ENCODE measurements at regions not wholly inside any gene's neighbourhood (a gene's known extent, or its start where the extent isn't known, plus 50 kb on each side); places are given as distances from the start of the nearest gene placed in this dataset.

DNA sequence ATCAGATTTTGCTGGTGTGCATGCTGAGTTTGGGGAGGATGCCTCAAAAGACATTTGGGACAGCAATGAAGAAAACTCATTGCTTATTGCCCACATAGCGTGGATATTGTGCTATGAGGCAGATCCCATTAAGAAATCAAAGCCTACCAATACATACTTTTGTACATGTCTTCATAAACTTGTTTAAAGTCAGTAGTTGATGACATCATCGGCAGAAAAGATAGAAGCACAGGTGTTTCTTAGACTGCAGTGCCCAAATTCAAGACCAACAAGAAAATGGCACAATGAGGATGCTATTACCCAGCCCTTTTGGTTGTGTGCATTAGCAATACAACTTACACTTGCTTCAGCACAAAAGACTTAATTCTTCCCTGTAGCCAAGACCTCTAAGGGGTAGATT lies 428.7 kb upstream of the RARB start:
- H3K4me1 Mint-ChIP-seq = no peaks in the 10 kb centered on the region
- Histone ChIP-seq H3K36me3 (replicated peaks in 1 of 2; ENCODE audit: control insufficient read depth in 1 of 2, insufficient read depth in 2 of 2, low read length in 2 of 2) (no peaks in the 10 kb centered on the region), H4K20me1 (ENCODE audit: insufficient read depth, low read length) (no peaks in the 10 kb centered on the region), H3K4me3 (replicated peaks in 1 of 3; ENCODE audit: low read depth in 2 of 3, low read length in 3 of 3) (no peak overlapping the region), H3K4me2 (replicated peaks; ENCODE audit: extremely low read depth, low read length, poor library complexity, severe bottlenecking) (no peak overlapping the region), H2AFZ (ENCODE audit: insufficient read depth, low read depth, low read length, poor library complexity, severe bottlenecking) (no peak overlapping the region), H3K9me3 (replicated peaks in 1 of 2; ENCODE audit: control insufficient read depth in 1 of 2, insufficient read depth in 1 of 2, low read length in 2 of 2) (no peaks in the 10 kb centered on the region), H3K9ac (ENCODE audit: insufficient read depth, low read length, poor library complexity, severe bottlenecking) (no peak overlapping the region), H3K27ac (ENCODE audit: low read depth in 1 of 2, low read length in 2 of 2) (no peak overlapping the region), H3K27me3 (ENCODE audit: control insufficient read depth in 2 of 2, insufficient read depth in 2 of 2, low read length in 2 of 2) (no peaks in the 10 kb centered on the region), H3K79me2 (ENCODE audit: insufficient read depth, low read length) (no peaks in the 10 kb centered on the region), H3K4me1 (ENCODE audit: control insufficient read depth in 1 of 2, insufficient read depth in 2 of 2, low read length in 2 of 2) (no peaks in the 10 kb centered on the region)
- H3K9me3 Mint-ChIP-seq = peaks cover 0 to 8% (median 0%) of the 10 kb centered on the region in 7 donors
- intact Hi-C loops (cut with micrococcal nuclease) = no loop called here
- no peak for DNase-seq
- no peak overlapping the region for H3K4me3 Mint-ChIP-seq
- H3K36me3 Mint-ChIP-seq = no peaks in the 10 kb centered on the region
- 71% methylated on average over 1 of the region's 2 CpGs for WGBS (ENCODE audit: insufficient coverage)
- TF ChIP-seq, protein P1, sequence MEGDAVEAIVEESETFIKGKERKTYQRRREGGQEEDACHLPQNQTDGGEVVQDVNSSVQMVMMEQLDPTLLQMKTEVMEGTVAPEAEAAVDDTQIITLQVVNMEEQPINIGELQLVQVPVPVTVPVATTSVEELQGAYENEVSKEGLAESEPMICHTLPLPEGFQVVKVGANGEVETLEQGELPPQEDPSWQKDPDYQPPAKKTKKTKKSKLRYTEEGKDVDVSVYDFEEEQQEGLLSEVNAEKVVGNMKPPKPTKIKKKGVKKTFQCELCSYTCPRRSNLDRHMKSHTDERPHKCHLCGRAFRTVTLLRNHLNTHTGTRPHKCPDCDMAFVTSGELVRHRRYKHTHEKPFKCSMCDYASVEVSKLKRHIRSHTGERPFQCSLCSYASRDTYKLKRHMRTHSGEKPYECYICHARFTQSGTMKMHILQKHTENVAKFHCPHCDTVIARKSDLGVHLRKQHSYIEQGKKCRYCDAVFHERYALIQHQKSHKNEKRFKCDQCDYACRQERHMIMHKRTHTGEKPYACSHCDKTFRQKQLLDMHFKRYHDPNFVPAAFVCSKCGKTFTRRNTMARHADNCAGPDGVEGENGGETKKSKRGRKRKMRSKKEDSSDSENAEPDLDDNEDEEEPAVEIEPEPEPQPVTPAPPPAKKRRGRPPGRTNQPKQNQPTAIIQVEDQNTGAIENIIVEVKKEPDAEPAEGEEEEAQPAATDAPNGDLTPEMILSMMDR (IDR thresholded peaks at IDR 0.05) = no peak
- H3K27ac Mint-ChIP-seq = no peak overlapping the region
- H3K27me3 Mint-ChIP-seq (ENCODE audit: low read depth in 3 of 3) = no peaks in the 10 kb centered on the region

DNA sequence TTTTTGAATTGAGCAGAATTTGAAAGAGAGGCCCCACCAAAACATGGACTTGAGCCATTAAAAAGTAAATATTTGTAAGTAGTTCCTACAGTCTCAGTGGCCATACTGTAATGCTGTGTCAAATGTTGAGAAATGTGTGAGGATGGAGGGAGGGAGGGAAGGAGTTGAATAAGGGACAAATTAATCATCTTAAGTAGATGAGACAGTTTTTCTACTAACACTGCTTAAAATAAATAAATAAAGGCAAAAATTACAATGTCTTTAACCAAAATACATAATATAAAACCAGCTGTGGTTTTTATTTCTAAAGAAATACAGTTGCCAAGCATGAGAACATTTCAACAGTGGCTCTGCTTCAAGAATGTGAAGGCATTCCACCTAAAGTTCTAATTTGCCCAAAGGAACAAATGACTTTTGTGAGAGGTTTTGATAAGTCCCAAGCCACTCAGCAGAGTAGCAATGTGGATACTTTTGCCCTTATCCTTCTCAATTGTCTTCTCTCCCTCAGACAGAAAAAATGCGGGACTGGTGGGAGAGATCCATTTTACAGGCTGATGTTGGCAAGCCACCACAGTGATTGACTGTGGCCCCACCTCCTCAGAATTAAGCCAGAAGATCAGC lies 427.0 kb upstream of the RARB start:
- H3K9me3 Mint-ChIP-seq = peaks cover 0 to 10% (median 3%) of the 10 kb centered on the region in 7 donors
- Histone ChIP-seq H3K27ac (ENCODE audit: low read depth in 1 of 2, low read length in 2 of 2) (no peak overlapping the region), H4K20me1 (ENCODE audit: insufficient read depth, low read length) (no peaks in the 10 kb centered on the region), H3K4me1 (ENCODE audit: control insufficient read depth in 1 of 2, insufficient read depth in 2 of 2, low read length in 2 of 2) (no peaks in the 10 kb centered on the region), H3K9me3 (replicated peaks in 1 of 2; ENCODE audit: control insufficient read depth in 1 of 2, insufficient read depth in 1 of 2, low read length in 2 of 2) (no peaks in the 10 kb centered on the region), H3K9ac (ENCODE audit: insufficient read depth, low read length, poor library complexity, severe bottlenecking) (no peak overlapping the region), H3K4me3 (replicated peaks in 1 of 3; ENCODE audit: low read depth in 2 of 3, low read length in 3 of 3) (no peak overlapping the region), H3K4me2 (replicated peaks; ENCODE audit: extremely low read depth, low read length, poor library complexity, severe bottlenecking) (no peak overlapping the region), H2AFZ (ENCODE audit: insufficient read depth, low read depth, low read length, poor library complexity, severe bottlenecking) (no peak overlapping the region), H3K36me3 (replicated peaks in 1 of 2; ENCODE audit: control insufficient read depth in 1 of 2, insufficient read depth in 2 of 2, low read length in 2 of 2) (no peaks in the 10 kb centered on the region), H3K27me3 (ENCODE audit: control insufficient read depth in 2 of 2, insufficient read depth in 2 of 2, low read length in 2 of 2) (no peaks in the 10 kb centered on the region), H3K79me2 (ENCODE audit: insufficient read depth, low read length) (no peaks in the 10 kb centered on the region)
- H3K4me3 Mint-ChIP-seq = no peak overlapping the region
- no peak for DNase-seq
- no peaks in the 10 kb centered on the region for H3K36me3 Mint-ChIP-seq
- intact Hi-C loops (cut with micrococcal nuclease) = no loop called here
- H3K27me3 Mint-ChIP-seq (ENCODE audit: low read depth in 3 of 3) = peaks cover 0 to 2% (median 0%) of the 10 kb centered on the region in 3 donors
- no peak overlapping the region for H3K27ac Mint-ChIP-seq
- 67% methylated on average over 1 of the region's 1 CpG for WGBS (ENCODE audit: insufficient coverage)
- no peaks in the 10 kb centered on the region for H3K4me1 Mint-ChIP-seq
- TF ChIP-seq, protein P1 (IDR thresholded peaks at IDR 0.05) = no peak

Data from CD14-positive monocyte (primary cell).